Endothelial cell of umbilical vein (primary cell): ENCODE measurements at regions not wholly inside any gene's neighbourhood (a gene's known extent, or its start where the extent isn't known, plus 50 kb on each side); places are given as distances from the start of the nearest gene placed in this dataset.

Experiments used
- CTCF ChIP-seq, 2 donors: IDR thresholded peaks; 1 replicate in 1 of 2; 2 replicates in 1 of 2; pipeline ENCODE4 v1.5.1; 2011; ENCODE audit warnings: low read length in 2 of 2, mild to moderate bottlenecking in 2 of 2, moderate library complexity in 2 of 2, control low read depth in 1 of 2, inconsistent platforms in 1 of 2, low read depth in 1 of 2; ENCODE audit not compliant: insufficient read depth in 1 of 2; ENCODE audit errors: extremely low read depth in 1 of 2
- EZH2 ChIP-seq: IDR thresholded peaks from 2 replicates; pipeline ENCODE4 v1.6.1; 2012; ENCODE audit warnings: borderline replicate concordance, low read depth, mild to moderate bottlenecking, moderate library complexity, low read length, inconsistent platforms; ENCODE audit not compliant: severe bottlenecking
- MAX ChIP-seq: IDR thresholded peaks from 2 replicates; pipeline ENCODE4 v1.6.1; 2011; ENCODE audit not compliant: insufficient read depth, insufficient read length
- MYC ChIP-seq: IDR thresholded peaks from one replicate; pipeline ENCODE4 v1.6.1; 2011; ENCODE audit warnings: mild to moderate bottlenecking, low read depth, low read length
- POLR2A ChIP-seq: IDR thresholded peaks from 2 replicates; pipeline ENCODE4 v1.6.1; 2012; ENCODE audit warnings: low read depth, mild to moderate bottlenecking, control low read depth, low read length

- TF ChIP-seq CTCF (IDR thresholded peaks at IDR 0.05; ENCODE audit: extremely low read depth in 1 of 2, insufficient read depth in 1 of 2, low read depth in 1 of 2, low read length in 2 of 2) (no peak), MYC (no peak), POLR2A (no peak), MAX (no peak), EZH2 (no peak)
Observed at GRCh38 chr20:47969426-47969825, 184.1 kb upstream of the SULF2 start.
